H1 (cell line): ENCODE measurements at regions not wholly inside any gene's neighbourhood (a gene's known extent, or its start where the extent isn't known, plus 50 kb on each side); places are given as distances from the start of the nearest gene placed in this dataset.
"Not testable (repeated sequence)": the region's sequence is repeated elsewhere in the genome, so short reads cannot be mapped to it uniquely, and the experiment has no call there.

Experiments used
- CTCF ChIA-PET: fragments of 300-600 bp; sonication (Branson Sonifier 250); formaldehyde crosslinking; loops from one replicate; lab custom pipeline; 2021; ENCODE audit not compliant: partially characterized antibody; lab: Charles Lee
- POLR2A ChIA-PET: fragments of 300-600 bp; sonication (Branson Sonifier 250); formaldehyde crosslinking; loops from one replicate; lab custom pipeline; 2021; ENCODE audit warnings: inconsistent platforms; ENCODE audit not compliant: partially characterized antibody; lab: Charles Lee
- DNase-seq, 2 experiments: peaks; one replicate each; pipeline versions ENCODE4 v3.0.0 to v3.0.0-alpha.2; 2010 to 2022; ENCODE audit warnings: low spot score in 2 of 2, low read depth in 1 of 2, mixed read lengths in 1 of 2
- FAIRE-seq: peaks from 2 replicates; lab custom pipeline; 2011; peaks lifted over from hg19 to GRCh38; lab: Jason Lieb, UNC
- H2AFZ ChIP-seq: 2 replicates; pipeline ENCODE4 v1.8.1; 2012; ENCODE audit warnings: low read length, inconsistent platforms
- H2AK5ac ChIP-seq: 2 replicates; pipeline ENCODE4 v1.6.1; 2013; ENCODE audit warnings: low read depth, low read length
- H2BK120ac ChIP-seq: replicated peaks from 2 replicates; pipeline ENCODE3; 2013; ENCODE audit warnings: low read depth, low read length, inconsistent platforms
- H2BK12ac ChIP-seq: 2 replicates; pipeline ENCODE4 v1.6.1; 2013; ENCODE audit warnings: low read depth, low read length
- H2BK15ac ChIP-seq: 2 replicates; pipeline ENCODE4 v1.6.1; 2013; ENCODE audit warnings: low read length
- H2BK20ac ChIP-seq: 2 replicates; pipeline ENCODE4 v1.6.1; 2013; ENCODE audit warnings: low read length
- H2BK5ac ChIP-seq: 2 replicates; pipeline ENCODE4 v1.6.1; 2013; ENCODE audit warnings: low read depth, low read length
- H3K14ac ChIP-seq: 2 replicates; pipeline ENCODE4 v1.6.1; 2013; ENCODE audit warnings: inconsistent platforms; ENCODE audit not compliant: insufficient read length
- H3K18ac ChIP-seq: 2 replicates; pipeline ENCODE4 v1.6.1; 2013; ENCODE audit warnings: low read length; ENCODE audit errors: extremely low read depth
- H3K23ac ChIP-seq: 2 replicates; pipeline ENCODE4 v1.6.1; 2013; ENCODE audit warnings: inconsistent platforms; ENCODE audit not compliant: insufficient read length
- H3K23me2 ChIP-seq: 2 replicates; pipeline ENCODE4 v1.6.1; 2013; ENCODE audit warnings: low read depth, low read length
- H3K27ac ChIP-seq: 2 replicates; pipeline ENCODE4 v1.6.1; 2011; ENCODE audit warnings: low read depth, low read length, inconsistent platforms
- H3K27me3 ChIP-seq, 4 experiments: replicated peaks in 1 of 4; 1 replicate in 1 of 4; 2 replicates in 3 of 4; pipeline versions ENCODE4 v1.6.1 to v1.8.1; 2011 to 2013; ENCODE audit warnings: low read length in 3 of 4, mild to moderate bottlenecking in 3 of 4, inconsistent platforms in 2 of 4, mixed read lengths in 2 of 4, moderate library complexity in 1 of 4; ENCODE audit not compliant: control insufficient read depth in 3 of 4, insufficient read depth in 3 of 4; ENCODE audit errors: extremely low read depth in 1 of 4
- H3K36me3 ChIP-seq, 4 experiments: 2 replicates each; pipeline versions ENCODE4 v1.6.1 to v1.8.1; 2011 to 2013; ENCODE audit warnings: mild to moderate bottlenecking in 4 of 4, low read length in 3 of 4, moderate library complexity in 2 of 4, control low read depth in 1 of 4, inconsistent platforms in 1 of 4; ENCODE audit not compliant: insufficient read depth in 4 of 4, control insufficient read depth in 2 of 4
- H3K4ac ChIP-seq: replicated peaks from 2 replicates; pipeline ENCODE3; 2013; ENCODE audit warnings: low read length, low read depth, mixed read lengths, inconsistent platforms; ENCODE audit not compliant: insufficient read length
- H3K4me1 ChIP-seq, 4 experiments: replicated peaks in 1 of 4; 1 replicate in 1 of 4; 2 replicates in 3 of 4; pipeline versions ENCODE4 v1.6.1 to v1.8.1; 2011 to 2013; ENCODE audit warnings: low read length in 3 of 4, inconsistent platforms in 2 of 4, mixed read lengths in 1 of 4; ENCODE audit not compliant: insufficient read depth in 4 of 4, control insufficient read depth in 3 of 4
- H3K4me2 ChIP-seq, 2 experiments: 2 replicates each; pipeline versions ENCODE4 v1.6.1 to v1.8.1; 2011 to 2013; ENCODE audit warnings: low read depth in 2 of 2, low read length in 2 of 2, control low read depth in 1 of 2, inconsistent platforms in 1 of 2, mild to moderate bottlenecking in 1 of 2; ENCODE audit not compliant: insufficient read depth in 1 of 2
- H3K4me3 ChIP-seq, 4 experiments: fragments of 200-600, 300-600 bp in 1 of 4; sonication (generic), shearing (Covaris generic), sonication (Bioruptor Twin) in 1 of 4; 2 replicates each; pipeline versions ENCODE4 v1.5.1 to v1.8.1; 2011 to 2016; ENCODE audit warnings: low read length in 4 of 4, low read depth in 3 of 4, control low read depth in 2 of 4, inconsistent platforms in 2 of 4, mild to moderate bottlenecking in 2 of 4, mixed read lengths in 1 of 4, moderate library complexity in 1 of 4; ENCODE audit not compliant: insufficient read depth in 2 of 4; ENCODE audit errors: extremely low read depth in 1 of 4
- H3K56ac ChIP-seq: replicated peaks from 2 replicates; pipeline ENCODE3; 2013; ENCODE audit warnings: low read depth, mild to moderate bottlenecking, mixed read lengths, low read length, inconsistent platforms; ENCODE audit not compliant: insufficient read length
- H3K79me1 ChIP-seq: 2 replicates; pipeline ENCODE4 v1.6.1; 2013; ENCODE audit warnings: low read depth, low read length, control low read depth
- H3K79me2 ChIP-seq, 2 experiments: 2 replicates each; pipeline versions ENCODE4 v1.6.1 to v1.8.1; 2012 to 2013; ENCODE audit warnings: low read length in 2 of 2, mild to moderate bottlenecking in 2 of 2, inconsistent platforms in 1 of 2; ENCODE audit not compliant: insufficient read depth in 2 of 2, control insufficient read depth in 1 of 2
- H3K9ac ChIP-seq, 4 experiments: replicated peaks in 1 of 4; 1 replicate in 1 of 4; 2 replicates in 3 of 4; pipeline versions ENCODE4 v1.6.1 to v1.8.1; 2011 to 2013; ENCODE audit warnings: low read depth in 3 of 4, low read length in 3 of 4, control low read depth in 2 of 4, mild to moderate bottlenecking in 2 of 4, moderate library complexity in 2 of 4, inconsistent platforms in 1 of 4; ENCODE audit errors: extremely low read depth in 1 of 4
- H3K9me3 ChIP-seq, 2 experiments: 2 replicates each; pipeline versions ENCODE4 v1.6.1 to v1.8.1; 2012 to 2013; ENCODE audit warnings: mild to moderate bottlenecking in 2 of 2, moderate library complexity in 2 of 2, control low read depth in 1 of 2, inconsistent platforms in 1 of 2, low read depth in 1 of 2, low read length in 1 of 2, mixed read lengths in 1 of 2; ENCODE audit not compliant: insufficient read depth in 2 of 2
- H4K20me1 ChIP-seq, 2 experiments: replicated peaks in 1 of 2; 2 replicates each; pipeline versions ENCODE3 to v1.8.1; 2011 to 2013; ENCODE audit warnings: inconsistent platforms in 2 of 2, low read length in 2 of 2, mild to moderate bottlenecking in 1 of 2; ENCODE audit not compliant: insufficient read depth in 2 of 2, control insufficient read depth in 1 of 2
- H4K5ac ChIP-seq: 2 replicates; pipeline ENCODE4 v1.6.1; 2013; ENCODE audit warnings: low read length, low read depth, mixed read lengths, inconsistent platforms; ENCODE audit not compliant: insufficient read length
- H4K8ac ChIP-seq: 2 replicates; pipeline ENCODE4 v1.8.0; 2013; ENCODE audit warnings: mild to moderate bottlenecking, moderate library complexity, low read length, inconsistent platforms; ENCODE audit not compliant: insufficient read depth; ENCODE audit errors: extremely low read depth
- H4K91ac ChIP-seq: replicated peaks from 2 replicates; pipeline ENCODE3; 2013; ENCODE audit warnings: low read length, mixed read lengths, inconsistent platforms; ENCODE audit not compliant: insufficient read length
- WGBS, 2 experiments: shearing (Covaris generic) in 1 of 2; methylation state at CpG; one replicate each; pipeline versions ENCODE4 v1.1.6 to v1.1.7; 2013 to 2015; ENCODE audit warnings: low lambda C conversion rate in 2 of 2, mixed read lengths in 2 of 2, inconsistent platforms in 1 of 2, low coverage in 1 of 2, missing lambda C conversion rate in 1 of 2; ENCODE audit not compliant: insufficient replicate concordance in 2 of 2, insufficient coverage in 1 of 2, insufficient read length in 1 of 2; ENCODE audit errors: extremely low coverage in 1 of 2, missing lambda C conversion rate in 1 of 2; 5-methylcytosine and 5-hydroxymethylcytosine counted together

- H3K18ac ChIP-seq, FAIRE-seq, DNase-seq: not testable (repeated sequence)
Observed at GRCh38 chr6:10337376-10337775, 77.5 kb downstream of the TFAP2A start.

More at GRCh38 chr6:10337376-10337775, 77.5 kb downstream of the TFAP2A start:
- H4K91ac ChIP-seq, H3K27me3 ChIP-seq, H2BK20ac ChIP-seq, H3K23me2 ChIP-seq, H2AK5ac ChIP-seq, H3K79me1 ChIP-seq, H3K36me3 ChIP-seq, H3K4me2 ChIP-seq, H3K27ac ChIP-seq, H3K9ac ChIP-seq, H4K5ac ChIP-seq, H3K4ac ChIP-seq, POLR2A ChIA-PET, H3K14ac ChIP-seq, H3K23ac ChIP-seq, H2BK5ac ChIP-seq, H3K79me2 ChIP-seq, H3K9me3 ChIP-seq, H2AFZ ChIP-seq, H4K8ac ChIP-seq, H3K4me3 ChIP-seq, H4K20me1 ChIP-seq, H2BK120ac ChIP-seq, H3K4me1 ChIP-seq, H2BK12ac ChIP-seq, H3K56ac ChIP-seq, H2BK15ac ChIP-seq: not testable (repeated sequence)
- WGBS, 2 experiments, result 96% methylated on average over 12 of the region's 27 CpGs; no CpG with 5 or more reads in 1 of the 2 experiments
- CTCF ChIA-PET, result interaction anchor here (1.4 to 1.5 kb wide), 2 partner anchors 9 to 10 kb away, joined by 4 read pairs; no protein-coding TSS in a partner anchor
